Right lobe of liver (tissue), 4 donors: ENCODE measurements at regions not wholly inside any gene's neighbourhood (a gene's known extent, or its start where the extent isn't known, plus 50 kb on each side); places are given as distances from the start of the nearest gene placed in this dataset.

ENCODE experiments used
- POLR2A ChIP-seq: fragments of 450-650 bp; IDR thresholded peaks from one replicate; pipeline ENCODE4 v1.6.1; 2017; ENCODE audit warnings: antibody characterized with exemption, mild to moderate bottlenecking
- TF ChIP-seq, protein P1 (sequence below), 4 donors: fragments of 200-600 bp in 3 of 4; fragments of 450-650 bp in 1 of 4; IDR thresholded peaks; one replicate each; pipeline versions ENCODE4 v1.5.1 to v1.8.0; 2016 to 2022; ENCODE audit warnings: antibody characterized with exemption in 4 of 4, mild to moderate bottlenecking in 2 of 4
- donor health status: DM: no; HTN: no; CAD: no.
- donor health status: DM: no; HTN: no; CAD: no.
- donor health status: DM: no; HTN: yes; CAD: no.

DNA sequence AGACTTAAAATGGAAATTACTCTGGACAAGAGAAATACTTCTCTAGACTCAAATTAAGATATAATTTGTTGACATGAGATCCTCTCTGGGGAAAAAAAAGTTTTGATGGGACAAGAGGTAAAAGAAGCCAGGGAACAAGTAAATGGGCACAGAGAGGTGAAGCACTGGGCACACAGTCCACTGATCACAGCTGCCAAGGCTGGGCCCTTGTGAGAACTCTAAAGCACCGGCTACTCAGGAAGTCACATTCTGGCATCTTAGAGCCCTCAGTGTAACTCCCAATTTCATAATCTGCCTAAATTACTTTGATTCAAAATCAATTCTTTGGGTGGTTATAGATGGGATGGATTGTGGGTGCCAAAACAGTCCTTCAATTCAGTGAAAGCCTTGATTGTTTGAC, 123.2 kb upstream of the CACNA2D1 start:
- TF ChIP-seq, protein P1, sequence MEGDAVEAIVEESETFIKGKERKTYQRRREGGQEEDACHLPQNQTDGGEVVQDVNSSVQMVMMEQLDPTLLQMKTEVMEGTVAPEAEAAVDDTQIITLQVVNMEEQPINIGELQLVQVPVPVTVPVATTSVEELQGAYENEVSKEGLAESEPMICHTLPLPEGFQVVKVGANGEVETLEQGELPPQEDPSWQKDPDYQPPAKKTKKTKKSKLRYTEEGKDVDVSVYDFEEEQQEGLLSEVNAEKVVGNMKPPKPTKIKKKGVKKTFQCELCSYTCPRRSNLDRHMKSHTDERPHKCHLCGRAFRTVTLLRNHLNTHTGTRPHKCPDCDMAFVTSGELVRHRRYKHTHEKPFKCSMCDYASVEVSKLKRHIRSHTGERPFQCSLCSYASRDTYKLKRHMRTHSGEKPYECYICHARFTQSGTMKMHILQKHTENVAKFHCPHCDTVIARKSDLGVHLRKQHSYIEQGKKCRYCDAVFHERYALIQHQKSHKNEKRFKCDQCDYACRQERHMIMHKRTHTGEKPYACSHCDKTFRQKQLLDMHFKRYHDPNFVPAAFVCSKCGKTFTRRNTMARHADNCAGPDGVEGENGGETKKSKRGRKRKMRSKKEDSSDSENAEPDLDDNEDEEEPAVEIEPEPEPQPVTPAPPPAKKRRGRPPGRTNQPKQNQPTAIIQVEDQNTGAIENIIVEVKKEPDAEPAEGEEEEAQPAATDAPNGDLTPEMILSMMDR (IDR thresholded peaks at IDR 0.05), result no peak
- TF ChIP-seq POLR2A, result no peak
